CD4-positive, alpha-beta T cell treated with Interleukin-17A for 4 hours (primary cell): ENCODE measurements at regions not wholly inside any gene's neighbourhood (a gene's known extent, or its start where the extent isn't known, plus 50 kb on each side); places are given as distances from the start of the nearest gene placed in this dataset.

ENCODE experiments used
- DNase-seq: peaks from one replicate; pipeline ENCODE4 v3.0.0-alpha.2; 2020; ENCODE audit warnings: mixed read lengths

DNA sequence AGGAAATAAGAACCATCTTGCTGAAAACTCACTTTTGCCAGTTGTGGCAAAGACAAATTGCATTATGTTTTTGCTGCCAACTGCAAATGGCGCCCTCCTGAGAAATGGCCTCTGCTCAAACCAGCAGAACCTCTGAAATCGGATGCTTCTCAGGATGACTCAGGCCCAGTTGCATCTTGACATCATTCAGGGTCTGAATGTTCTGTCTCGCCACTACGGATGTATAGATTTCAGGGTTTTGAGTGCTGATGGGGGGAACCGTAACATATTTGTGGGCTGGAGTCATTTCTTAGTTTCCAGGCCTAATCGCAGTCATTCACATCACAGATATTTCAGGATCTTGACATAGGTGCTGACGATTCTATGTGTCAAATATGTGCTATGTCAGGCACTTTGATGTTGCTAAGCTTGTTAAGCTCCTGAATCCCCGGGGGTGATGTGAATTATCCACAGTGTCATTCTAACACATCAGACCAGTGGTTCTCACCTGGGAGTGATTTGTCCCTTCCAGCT is 207.1 kb downstream of the NFATC2 start:
- DNase-seq, result no peak

DNA sequence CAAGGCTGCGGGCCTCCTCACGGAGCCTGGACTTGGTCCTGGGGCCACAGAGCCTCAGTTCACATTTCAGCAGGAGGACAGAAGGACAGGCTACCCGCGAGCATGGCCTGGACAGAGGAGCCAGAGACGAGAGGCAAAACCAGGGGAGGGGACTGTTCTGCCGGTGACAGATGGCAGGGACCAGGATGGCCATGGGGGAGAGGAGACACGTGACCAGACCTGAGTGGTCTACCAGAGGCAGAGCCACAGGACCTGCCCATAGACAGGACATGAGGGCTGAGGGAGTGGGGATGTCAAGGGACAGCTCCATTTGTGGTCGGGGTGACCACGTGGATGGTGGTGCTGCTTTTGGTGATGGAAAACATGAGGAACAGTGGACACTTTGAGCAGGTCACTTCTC is 207.9 kb downstream of the NFATC2 start:
- no peak for DNase-seq

DNA sequence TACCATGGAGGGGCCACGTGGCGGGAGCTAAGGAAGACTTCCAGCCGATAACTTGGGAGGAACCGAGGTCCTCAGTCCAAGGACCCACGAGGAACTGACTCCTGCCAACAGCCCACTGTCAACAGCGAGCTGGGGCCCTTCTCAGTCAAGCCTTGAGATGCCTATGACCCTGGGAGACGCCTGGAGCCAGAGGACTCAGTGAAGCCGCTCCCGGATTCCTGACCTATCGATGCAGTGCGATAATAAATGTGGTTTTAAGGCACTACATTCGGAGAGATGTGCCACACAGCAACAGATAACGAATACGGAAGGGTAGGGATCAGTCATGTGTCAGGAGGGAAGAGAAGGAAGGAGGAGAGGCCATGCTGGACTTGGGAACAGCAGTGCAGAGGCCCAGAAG is 208.5 kb downstream of the NFATC2 start:
- DNase-seq, result no peak

DNA sequence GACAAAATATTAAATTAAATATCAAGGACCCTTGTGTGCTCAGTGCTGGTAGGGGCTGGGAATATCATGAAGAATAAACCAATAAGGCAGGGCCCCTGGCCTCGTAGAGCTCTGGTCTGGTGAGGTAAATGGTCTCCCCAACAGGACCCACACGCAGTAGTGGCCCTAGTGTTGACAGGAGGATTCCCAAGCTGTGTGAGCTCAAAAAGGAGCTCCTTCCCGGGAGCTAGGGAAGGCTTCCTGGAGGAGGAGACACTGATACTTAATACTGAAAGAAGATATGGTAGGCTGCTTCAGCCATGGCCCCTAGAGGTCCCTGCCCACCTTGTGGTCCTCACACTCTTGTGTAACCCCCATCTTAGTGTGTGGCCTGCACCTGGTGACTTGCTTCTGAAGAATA is 209.1 kb downstream of the NFATC2 start:
- DNase-seq, result no peak

DNA sequence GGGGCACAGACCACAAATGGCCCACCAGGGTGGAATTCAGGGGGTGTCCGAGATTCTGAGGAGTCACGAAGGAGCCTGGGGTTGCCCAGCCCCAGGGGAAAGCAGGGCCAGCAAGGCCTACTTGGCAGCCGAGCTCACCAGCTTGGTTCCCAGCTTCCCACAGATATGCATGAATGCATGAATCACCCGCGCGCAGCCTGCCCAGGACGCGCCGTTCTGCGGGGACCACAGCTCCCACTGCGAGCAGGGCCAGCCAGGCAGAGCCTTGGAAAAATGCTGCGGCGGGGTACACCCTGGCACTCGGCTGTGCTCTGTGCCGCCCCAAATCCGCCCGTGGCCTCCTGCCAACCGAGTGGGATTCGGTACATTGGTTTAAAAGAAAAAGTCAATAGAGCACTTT is 211.0 kb downstream of the NFATC2 start:
- DNase-seq, result no peak

DNA sequence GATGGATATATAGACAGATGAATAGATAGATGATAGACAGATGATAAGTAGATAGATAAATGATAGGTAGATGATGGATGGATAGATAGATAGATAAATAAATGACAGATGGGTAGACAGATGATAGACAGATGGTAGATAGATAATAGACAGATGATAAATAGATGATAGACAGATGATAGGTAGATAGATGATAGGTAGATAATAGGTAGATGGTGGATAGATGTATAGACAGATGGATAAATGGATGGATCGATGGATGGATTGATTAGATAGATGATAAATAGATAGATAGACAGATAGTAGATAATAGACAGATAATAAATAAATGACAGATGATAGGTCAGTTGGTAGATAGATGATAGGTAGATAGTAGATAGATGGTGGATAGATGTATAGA is 212.7 kb downstream of the NFATC2 start:
- DNase-seq, result no peak

DNA sequence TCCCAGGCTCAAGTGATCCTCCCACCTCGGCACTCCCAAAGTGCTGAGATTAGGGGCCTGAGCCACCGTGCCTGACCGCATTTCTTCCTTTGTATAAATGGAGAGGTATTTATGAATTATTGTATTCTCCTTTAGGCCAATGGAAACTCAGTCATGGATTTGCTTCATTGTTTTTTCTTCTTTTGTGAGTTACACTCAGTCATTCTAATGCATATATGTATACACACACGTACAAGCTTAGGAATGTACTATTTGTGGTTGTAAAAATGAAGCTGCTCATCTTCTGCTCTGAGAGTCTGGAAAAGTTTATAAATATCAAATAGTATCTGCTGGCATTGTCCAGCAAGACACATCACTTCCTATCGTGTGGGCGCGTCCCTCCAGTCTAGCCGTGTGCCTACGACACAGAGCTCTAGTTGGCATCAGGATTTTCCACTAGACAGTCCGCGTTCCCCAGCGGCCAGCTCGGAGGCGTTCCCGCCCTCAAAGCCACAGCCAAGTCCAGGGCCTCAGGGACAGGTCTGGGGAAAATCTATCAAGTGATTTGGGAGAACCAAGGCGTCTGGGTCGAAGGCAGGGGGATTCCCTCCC is 215.2 kb downstream of the NFATC2 start:
- no peak for DNase-seq

DNA sequence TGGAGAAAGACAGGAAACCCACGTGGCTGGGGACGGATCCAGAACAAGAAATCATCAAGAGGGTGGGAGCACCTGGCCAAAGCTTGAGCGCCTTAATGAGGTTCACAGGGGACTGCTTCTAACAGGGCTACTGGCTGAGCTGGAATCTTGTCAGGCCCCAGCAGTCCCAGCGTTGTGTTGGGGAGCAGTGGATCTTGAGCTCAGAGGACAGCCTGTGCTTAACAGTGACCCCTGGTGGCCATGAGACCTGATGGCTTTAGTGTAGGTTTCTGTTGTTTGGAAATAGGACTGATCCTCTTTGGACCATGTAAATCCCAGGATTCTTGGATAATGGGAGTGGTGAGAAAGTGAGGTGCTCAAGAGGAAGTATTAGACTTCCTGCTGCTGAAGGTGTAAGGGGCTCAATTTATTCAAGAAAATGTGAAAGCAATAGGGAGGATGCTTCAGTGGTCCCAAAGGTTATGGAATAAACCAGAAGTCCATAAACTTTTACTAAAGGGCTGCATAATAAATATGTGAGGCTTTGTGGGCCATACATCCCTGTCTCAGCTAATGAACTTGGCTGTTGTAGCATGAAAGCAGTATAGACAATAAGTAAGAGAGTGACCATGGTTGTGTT is 216.2 kb downstream of the NFATC2 start:
- DNase-seq, result peak; percentile 56

DNA sequence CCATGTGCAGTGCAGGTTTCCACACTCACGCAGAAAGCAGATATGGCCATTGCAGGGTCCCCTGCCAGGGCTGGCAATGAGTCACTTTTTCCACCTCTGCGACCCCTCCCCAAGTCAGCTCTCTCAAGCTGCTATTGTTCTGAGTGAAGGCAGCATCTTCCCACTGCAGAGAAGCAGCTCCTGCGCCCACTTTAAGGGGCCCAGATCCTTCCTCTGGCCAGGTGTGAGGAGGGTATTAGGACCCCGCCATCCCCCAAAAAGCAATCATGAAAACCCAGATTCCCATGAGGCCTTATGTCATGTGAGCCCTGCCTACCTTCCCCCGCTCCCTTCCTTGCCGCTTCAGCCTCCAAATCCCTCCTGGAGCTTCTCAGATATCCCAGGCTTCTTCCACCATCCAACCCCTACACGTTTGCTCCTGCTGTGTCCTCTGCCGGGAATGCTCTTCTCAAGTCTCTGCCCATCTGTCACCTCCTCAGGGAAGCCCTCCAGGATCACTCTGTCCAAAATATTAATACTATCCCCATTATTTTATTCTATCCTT is 220.3 kb downstream of the NFATC2 start:
- no peak for DNase-seq

DNA sequence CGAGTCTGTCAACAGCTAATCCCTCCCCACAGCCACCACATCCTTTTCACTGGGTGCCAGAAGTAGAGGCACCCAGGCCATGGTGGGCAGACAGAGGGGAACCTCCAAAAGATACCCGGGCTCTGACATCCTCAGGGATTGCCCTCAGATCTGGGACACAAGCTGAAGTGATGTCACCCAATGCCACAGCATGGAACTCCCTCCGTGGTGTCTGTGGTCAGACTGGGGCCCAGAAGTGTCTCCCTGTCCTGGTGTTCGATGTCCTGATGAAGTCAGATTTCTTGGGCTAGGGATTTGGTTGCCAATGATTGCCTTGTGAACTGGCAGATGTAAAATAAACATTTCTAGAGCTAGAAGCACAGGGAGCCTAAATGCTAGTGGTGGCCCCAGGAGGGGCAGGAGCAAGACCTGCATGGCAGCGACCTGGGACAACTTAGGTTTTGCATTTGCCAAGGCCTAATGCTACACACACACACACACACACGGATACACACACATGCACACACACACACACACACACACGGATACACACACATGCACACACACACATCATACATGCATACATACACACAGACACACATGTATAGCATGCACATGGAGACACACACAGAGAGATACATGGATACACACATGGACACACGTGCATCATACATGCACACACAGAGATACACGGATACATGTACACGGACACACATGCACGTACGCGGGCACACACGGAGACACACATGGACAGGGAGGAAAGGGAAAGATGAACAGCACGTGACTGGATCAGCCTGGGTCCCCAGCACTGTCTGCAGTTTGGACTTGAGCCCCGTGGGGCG is 221.0 kb downstream of the NFATC2 start:
- no peak for DNase-seq

DNA sequence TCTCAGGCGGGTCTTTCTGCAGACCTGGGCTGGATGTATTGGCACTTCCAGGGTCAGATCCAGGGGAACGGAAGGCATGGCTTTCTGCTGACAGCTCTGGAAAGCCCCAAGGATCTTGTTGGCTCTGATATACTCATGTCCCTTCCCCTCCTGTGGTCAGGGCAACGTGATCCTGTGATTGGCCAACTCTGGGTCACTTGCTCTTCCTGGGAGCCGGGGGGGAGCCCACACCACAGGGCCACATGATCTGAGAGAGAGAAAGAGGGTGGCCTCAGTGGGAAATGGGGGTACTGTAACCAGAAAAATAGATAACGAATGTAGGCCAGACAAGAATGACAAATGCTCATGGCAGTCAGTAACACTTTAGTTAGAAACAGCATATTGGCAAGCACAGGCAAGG is 223.0 kb downstream of the NFATC2 start:
- DNase-seq, result no peak

DNA sequence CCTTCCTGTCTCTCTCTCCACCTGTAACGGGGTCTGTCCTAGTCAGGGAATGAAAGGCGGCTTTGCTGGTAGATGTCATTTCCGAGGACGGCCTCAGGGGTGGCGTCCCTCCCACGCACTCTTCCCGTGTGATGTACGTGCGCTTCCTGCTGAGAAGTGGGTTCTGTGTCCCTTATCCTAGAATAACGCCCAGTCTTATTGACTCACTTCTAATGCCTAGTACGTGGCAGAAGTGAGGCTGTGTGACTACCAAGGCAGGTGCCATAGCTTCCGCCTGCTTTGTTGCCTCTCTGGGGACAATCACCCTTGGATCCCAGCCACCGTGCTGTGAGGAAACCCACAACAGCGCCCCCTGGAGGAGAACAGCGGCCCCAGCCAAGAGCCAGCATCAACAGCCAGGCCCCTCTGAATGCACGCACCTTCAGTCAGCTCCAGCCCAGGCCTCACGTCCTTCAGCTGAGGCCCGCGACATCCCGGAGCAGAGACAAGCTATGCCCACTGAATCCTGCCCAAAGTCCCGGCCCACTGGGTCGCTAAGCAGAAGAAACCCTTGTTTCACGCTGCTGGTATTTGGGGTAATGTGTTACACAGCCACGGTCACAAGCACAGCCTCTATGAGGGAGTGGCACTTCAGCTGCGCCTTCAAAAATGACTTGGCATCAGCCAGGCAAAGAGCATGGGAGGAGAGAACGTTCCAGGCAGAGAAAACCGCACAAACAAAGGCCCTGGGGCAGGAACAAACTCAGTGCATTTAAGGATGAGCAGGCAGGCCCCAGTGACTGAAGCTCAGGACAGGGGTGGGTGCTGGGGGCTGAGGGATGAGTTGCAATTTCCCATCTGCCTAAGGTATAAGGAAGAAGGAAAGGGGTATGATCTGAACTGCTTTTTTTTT is 224.2 kb downstream of the NFATC2 start:
- peak; percentile 54 for DNase-seq

DNA sequence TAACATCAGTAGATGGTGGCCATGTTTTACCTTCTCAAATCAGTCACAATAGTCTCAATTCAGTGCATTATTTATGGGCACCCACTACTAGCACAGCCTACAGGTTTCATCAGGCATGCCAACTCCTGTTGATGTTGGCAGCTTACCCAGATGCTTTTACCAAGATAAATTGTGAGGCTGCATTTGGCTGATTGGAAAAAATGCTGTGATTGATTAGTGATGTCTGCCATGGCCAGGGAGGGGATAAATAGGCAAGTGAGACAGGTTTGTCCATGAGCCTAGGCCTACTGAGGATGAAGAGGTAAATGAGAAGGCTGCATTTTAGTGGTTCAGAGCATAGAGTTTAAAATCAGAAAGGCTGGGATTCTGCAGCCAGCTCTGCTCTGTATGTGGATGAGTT is 227.1 kb downstream of the NFATC2 start:
- no peak for DNase-seq

DNA sequence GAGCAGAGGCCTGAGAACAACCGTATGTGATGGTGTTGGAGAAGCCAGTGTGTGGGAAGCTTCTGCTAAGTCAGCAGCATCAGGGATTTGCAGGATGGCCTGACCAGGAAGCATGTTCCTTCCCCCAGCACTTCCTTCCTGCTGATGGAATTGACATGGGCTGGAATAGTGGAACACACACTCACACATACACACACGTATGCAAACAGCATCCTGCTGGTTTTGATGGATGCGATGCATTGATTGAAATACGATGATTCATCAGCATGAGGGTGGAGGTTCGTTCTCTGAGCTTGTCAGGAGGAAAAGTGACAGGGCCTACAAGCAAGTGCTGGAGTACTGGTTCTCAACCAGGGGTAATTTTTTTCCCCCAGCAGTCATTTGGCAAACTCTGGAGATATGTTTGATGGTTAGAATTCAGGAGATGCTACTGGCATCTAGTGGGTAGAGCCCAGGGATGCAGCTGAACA is 229.1 kb downstream of the NFATC2 start:
- DNase-seq, result no peak

DNA sequence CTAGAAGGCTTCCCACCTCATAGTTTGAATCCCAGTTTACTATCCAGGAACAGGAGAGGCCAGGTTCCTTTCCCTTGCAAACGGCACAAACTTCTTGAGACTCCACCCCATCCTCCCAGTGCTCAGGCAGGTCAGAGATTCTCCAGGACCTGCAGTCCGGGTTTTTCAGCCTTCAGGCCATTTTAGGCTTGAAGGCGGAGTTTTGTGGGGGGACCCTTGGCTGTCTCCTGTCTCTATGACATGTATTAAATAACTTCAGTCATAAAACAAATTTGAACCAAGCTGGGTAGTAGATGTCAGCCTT is 230.1 kb downstream of the NFATC2 start:
- no peak for DNase-seq

DNA sequence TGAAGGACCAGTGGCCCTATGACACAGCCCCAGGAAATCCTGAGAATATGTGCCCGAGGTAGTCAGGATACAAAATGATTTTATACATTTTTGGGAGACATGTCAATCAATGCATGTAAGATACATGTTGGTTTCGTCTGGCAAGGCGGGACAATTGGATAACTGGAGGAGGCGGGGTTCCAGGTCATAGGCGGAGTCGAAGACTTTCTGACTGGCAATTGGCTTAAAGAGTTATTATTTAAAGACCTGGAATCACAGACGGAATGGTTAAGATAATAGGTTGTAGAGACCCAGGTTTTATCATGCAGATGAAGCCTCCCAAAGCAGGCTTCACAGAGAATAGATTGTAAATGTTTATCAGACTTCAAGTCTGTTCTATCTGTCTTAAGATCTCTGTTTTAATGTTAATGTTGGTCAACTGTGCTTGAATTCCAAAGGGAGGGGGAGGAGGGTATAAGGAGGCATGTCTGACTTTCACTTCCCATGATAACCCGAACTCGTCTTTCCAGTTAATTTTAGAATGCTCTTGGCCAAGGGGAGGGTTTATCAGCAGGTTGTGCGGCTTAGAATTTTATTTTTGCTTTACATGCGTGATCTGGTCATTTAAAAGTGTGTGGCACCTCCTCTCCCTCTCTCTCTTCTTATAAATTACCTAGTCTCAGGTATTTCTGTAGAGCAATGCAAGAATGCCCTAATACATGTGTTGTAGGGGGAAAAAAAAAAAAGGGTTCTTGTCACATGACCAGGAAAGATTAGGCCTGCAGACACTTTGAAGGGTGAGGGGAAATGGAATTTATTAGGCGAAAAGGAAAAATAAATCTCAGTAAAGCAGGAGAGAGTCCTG is 230.7 kb downstream of the NFATC2 start:
- DNase-seq, result no peak

DNA sequence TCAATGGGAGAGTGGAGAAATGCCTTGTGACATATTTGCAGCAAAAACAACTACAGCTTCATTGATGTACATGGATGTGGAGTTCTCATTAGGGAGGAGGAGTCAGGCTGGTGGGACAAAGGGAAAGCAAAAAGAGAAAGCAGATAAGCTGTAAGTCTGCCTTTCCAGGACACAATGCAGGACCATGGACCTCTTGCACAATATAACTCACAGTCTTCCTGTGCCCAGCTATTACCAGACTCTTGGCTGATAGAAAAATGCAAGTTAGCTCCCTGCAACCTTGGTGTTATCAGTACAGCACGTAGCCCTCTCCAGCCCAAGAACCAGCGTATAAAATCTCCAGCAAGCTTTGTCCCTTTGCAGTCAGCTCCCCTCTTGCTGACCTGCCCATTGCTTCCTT is 232.3 kb downstream of the NFATC2 start:
- DNase-seq, result no peak

DNA sequence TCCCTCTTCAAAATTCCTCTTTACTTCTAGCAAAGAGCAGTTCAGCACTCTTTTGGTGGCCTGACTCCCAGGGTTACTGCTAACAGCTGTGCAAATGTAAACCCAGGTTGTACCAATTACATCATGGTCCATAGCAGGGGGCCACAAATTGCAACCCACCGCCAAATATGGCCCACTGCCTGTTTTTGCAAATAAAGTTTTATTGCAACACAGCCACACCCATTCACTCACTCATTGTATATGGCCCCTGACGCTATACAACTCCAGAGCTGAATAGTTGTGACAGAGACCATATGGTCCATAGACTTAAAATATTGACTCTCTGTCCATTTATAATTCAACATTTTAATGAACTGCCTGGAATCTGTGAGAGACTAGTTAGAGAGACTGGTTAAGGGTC is 233.4 kb downstream of the NFATC2 start:
- no peak for DNase-seq

DNA sequence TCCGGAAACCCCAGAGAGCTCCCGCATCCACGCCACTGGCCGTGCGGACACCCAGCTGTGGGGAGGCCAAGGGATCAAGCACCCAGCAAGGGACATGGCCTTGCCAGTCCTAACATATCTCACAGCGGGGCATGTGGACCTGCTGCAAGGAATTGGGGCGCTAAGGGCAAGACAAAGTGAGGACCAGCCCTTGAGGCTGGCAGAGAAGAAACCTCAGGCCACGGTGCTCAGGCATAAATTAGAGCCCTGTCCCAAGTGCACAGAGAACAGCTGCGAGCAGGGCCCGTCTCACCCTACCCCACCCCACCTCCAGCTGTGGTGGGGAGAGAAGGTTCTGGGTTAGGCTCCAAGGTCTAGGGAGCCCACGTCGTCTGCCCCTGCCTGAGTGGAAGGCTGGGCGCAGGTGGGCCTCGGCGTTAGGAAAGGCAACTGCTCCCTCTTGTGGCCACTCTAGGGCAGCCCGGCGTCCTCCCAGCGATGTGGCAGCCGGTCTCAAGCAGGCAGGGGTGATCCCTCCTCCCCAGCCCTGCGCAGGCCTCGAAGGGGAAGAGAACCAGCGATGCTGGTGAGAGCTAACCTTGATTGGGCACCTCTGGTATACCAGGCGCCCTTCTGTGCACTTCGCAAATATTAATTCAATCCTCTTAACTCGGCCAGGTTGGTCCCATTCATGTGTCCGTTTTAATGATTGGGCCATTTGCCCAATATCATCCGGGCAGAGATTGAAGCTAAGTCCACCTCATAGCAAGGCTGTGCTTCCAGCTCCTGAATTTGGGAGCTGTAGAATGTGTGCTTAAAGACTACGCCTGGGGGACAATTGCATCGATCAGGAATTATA is 235.8 kb downstream of the NFATC2 start:
- DNase-seq, result peak; percentile 74

DNA sequence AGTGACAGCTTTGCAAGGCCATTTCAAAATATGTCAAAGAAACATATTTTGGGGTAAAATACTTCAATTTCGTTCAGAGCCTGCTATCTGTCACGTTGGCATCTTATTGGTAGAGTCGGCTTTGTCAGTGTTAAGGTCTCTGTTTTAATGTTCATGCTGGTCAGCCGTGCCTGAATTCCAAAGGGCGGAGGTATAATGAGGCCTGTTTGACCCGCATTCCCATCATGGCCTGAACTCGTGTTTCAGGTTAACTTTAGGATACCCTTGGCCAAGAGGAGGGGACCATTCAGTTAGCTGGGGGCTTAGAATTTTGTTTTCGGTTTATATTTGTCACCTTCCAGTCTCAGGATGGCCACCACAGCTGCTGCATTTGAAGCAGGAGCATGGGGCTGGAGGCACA is 236.4 kb downstream of the NFATC2 start:
- DNase-seq, result no peak
